A549 (cell line): ENCODE measurements at regions not wholly inside any gene's neighbourhood (a gene's known extent, or its start where the extent isn't known, plus 50 kb on each side); places are given as distances from the start of the nearest gene placed in this dataset.

Experiments
- ATAC-seq, 2 experiments: fragments of 200-7000 bp in 1 of 2; fragments of >200 bp in 1 of 2; cut with Nextera tagmentation in 1 of 2; cut with Tn5 transposase in 1 of 2; 3 replicates each; pipeline versions ENCODE4 v1.8.0 to v1.9.1; 2018 to 2020; ENCODE audit warnings: mild to moderate bottlenecking in 1 of 2, moderate library complexity in 1 of 2
- CTCF ChIA-PET: fragments of 300-600 bp; sonication (Branson Sonifier 250); formaldehyde crosslinking; extraction: SDS; loops from one replicate; lab custom pipeline; 2021; ENCODE audit warnings: antibody characterized with exemption, inconsistent platforms; lab: Yijun Ruan, JAX
- POLR2A ChIA-PET: fragments of 350-600 bp; formaldehyde crosslinking; extraction: SDS; loops from one replicate; lab custom pipeline; 2021; ENCODE audit warnings: antibody characterized with exemption, inconsistent platforms; lab: Yijun Ruan, JAX
- DNase-seq, 2 experiments: peaks; one replicate each; pipeline versions ENCODE4 v3.0.0 to v3.0.0-alpha.2; 2011 to 2016; ENCODE audit warnings: low read depth in 1 of 2, low spot score in 1 of 2
- FAIRE-seq: peaks from 2 replicates; lab custom pipeline; 2011; peaks lifted over from hg19 to GRCh38; lab: Jason Lieb, UNC
- H3K27ac ChIP-seq, 2 experiments: fragments of >200 bp; sonication (Bioruptor Twin); formaldehyde crosslinking; 3 replicates each; pipeline ENCODE4 v1.5.1; 2016 to 2017
- H3K4me1 ChIP-seq: fragments of >200 bp; sonication (Bioruptor Twin); formaldehyde crosslinking; 3 replicates; pipeline ENCODE4 v1.6.1; 2016
- H3K4me2 ChIP-seq: fragments of >200 bp; sonication (Bioruptor Twin); formaldehyde crosslinking; 3 replicates; pipeline ENCODE4 v1.6.1; 2016
- H3K4me3 ChIP-seq: fragments of >200 bp; sonication (Bioruptor Twin); formaldehyde crosslinking; 3 replicates; pipeline ENCODE4 v1.5.1; 2016
- H3K9me3 ChIP-seq: fragments of >200 bp; sonication (Bioruptor Twin); formaldehyde crosslinking; 3 replicates; pipeline ENCODE4 v1.6.1; 2016
- CHD4 ChIP-seq: fragments of 200-600 bp; sonication (generic); IDR thresholded peaks from 2 replicates; pipeline ENCODE4 v1.6.1; 2016; ENCODE audit warnings: antibody characterized with exemption, mild to moderate bottlenecking, borderline replicate concordance
- FOSL2 ChIP-seq, 2 experiments: fragments of 450-650 bp in 1 of 2; fragments of >200 bp in 1 of 2; sonication (Bioruptor Twin) in 1 of 2; formaldehyde crosslinking; IDR thresholded peaks; 2 replicates each; pipeline versions ENCODE4 v1.5.0 to v1.6.1; 2016 to 2020; ENCODE audit warnings: mild to moderate bottlenecking in 1 of 2, moderate library complexity in 1 of 2
- HDAC2 ChIP-seq: fragments of 200-600 bp; sonication (generic); IDR thresholded peaks from 2 replicates; pipeline ENCODE4 v1.6.1; 2016
- HEYL ChIP-seq: fragments of 250-450 bp; sonication (Bioruptor Pico); IDR thresholded peaks from 2 replicates; pipeline ENCODE4 v1.8.0; 2021; ENCODE audit warnings: mild to moderate bottlenecking, moderate library complexity
- HOXB13 ChIP-seq: fragments of 250-450 bp; sonication (Bioruptor Pico); IDR thresholded peaks from 2 replicates; pipeline ENCODE4 v1.5.0; 2020; ENCODE audit warnings: low read depth, mild to moderate bottlenecking, moderate library complexity
- JUN ChIP-seq, 2 experiments: fragments of >200 bp; sonication (Bioruptor Twin); formaldehyde crosslinking; IDR thresholded peaks; 2 replicates in 1 of 2; 3 replicates in 1 of 2; pipeline ENCODE4 v1.6.1; 2016 to 2017
- KDM1A ChIP-seq: fragments of 200-600 bp; sonication (generic); IDR thresholded peaks from 2 replicates; pipeline ENCODE4 v1.6.1; 2016; ENCODE audit warnings: low read depth, mild to moderate bottlenecking
- KDM5A ChIP-seq: fragments of 200-600 bp; sonication (generic); IDR thresholded peaks from 2 replicates; pipeline ENCODE4 v1.6.1; 2016; ENCODE audit warnings: antibody characterized with exemption, mild to moderate bottlenecking
- MYC ChIP-seq: IDR thresholded peaks from 2 replicates; pipeline ENCODE4 v1.6.1; 2012; ENCODE audit warnings: mild to moderate bottlenecking, inconsistent platforms, low read length, improper control_type of control experiment, borderline replicate concordance
- NFE2L2 ChIP-seq: fragments of 150-350 bp; conservative IDR thresholded peaks from 2 replicates; pipeline ENCODE4 v1.6.1; 2014; ENCODE audit warnings: low read length
- NR3C1 ChIP-seq: fragments of >200 bp; sonication (Bioruptor Twin); formaldehyde crosslinking; IDR thresholded peaks from 3 replicates; pipeline ENCODE4 v1.6.1; 2017
- RAD21 ChIP-seq, 2 experiments: fragments of >200 bp in 1 of 2; sonication (Bioruptor Twin) in 1 of 2; formaldehyde crosslinking in 1 of 2; IDR thresholded peaks in 1 of 2; conservative IDR thresholded peaks in 1 of 2; 2 replicates in 1 of 2; 3 replicates in 1 of 2; pipeline ENCODE4 v1.6.1; 2012 to 2018; ENCODE audit warnings: inconsistent platforms in 1 of 2
- SMC3 ChIP-seq: fragments of >200 bp; sonication (Bioruptor Twin); formaldehyde crosslinking; IDR thresholded peaks from 3 replicates; pipeline ENCODE4 v1.6.1; 2018; ENCODE audit warnings: inconsistent platforms
- ZSCAN20 ChIP-seq: fragments of 250-450 bp; sonication (Bioruptor Pico); IDR thresholded peaks from 2 replicates; pipeline ENCODE4 v1.8.0; 2022; ENCODE audit warnings: mild to moderate bottlenecking, moderate library complexity
- WGBS: methylation state at CpG from one replicate; pipeline ENCODE4 v1.1.6; 2017; ENCODE audit errors: missing lambda C conversion rate; 5-methylcytosine and 5-hydroxymethylcytosine counted together
- TF ChIP-seq, protein P1 (sequence below): fragments of 200-600 bp; sonication (generic); IDR thresholded peaks from 2 replicates; pipeline ENCODE4 v1.6.1; 2016; ENCODE audit warnings: antibody characterized with exemption, mild to moderate bottlenecking, moderate library complexity
- TF ChIP-seq, protein P2 (sequence below): IDR thresholded peaks from 2 replicates; pipeline ENCODE4 v1.6.1; 2012; ENCODE audit warnings: low read depth, borderline replicate concordance
- TF ChIP-seq, protein P3 (sequence below): fragments of >200 bp; sonication (Bioruptor Twin); formaldehyde crosslinking; IDR thresholded peaks from 3 replicates; pipeline ENCODE4 v1.5.1; 2016
- TF ChIP-seq, protein P4 (sequence below): IDR thresholded peaks from 2 replicates; pipeline ENCODE4 v1.6.1; 2012

GRCh38 chr18:77765468-77765867 lies 515.8 kb downstream of the GALR1 start:
- Histone ChIP-seq H3K27ac (no peak overlapping the region), H3K4me1 (no peaks in the 10 kb centered on the region), H3K4me2 (no peak overlapping the region), H3K4me3 (no peak overlapping the region), H3K9me3 (no peaks in the 10 kb centered on the region)
- peak; percentile 10 to 35 for DNase-seq
- TF ChIP-seq, protein P1, sequence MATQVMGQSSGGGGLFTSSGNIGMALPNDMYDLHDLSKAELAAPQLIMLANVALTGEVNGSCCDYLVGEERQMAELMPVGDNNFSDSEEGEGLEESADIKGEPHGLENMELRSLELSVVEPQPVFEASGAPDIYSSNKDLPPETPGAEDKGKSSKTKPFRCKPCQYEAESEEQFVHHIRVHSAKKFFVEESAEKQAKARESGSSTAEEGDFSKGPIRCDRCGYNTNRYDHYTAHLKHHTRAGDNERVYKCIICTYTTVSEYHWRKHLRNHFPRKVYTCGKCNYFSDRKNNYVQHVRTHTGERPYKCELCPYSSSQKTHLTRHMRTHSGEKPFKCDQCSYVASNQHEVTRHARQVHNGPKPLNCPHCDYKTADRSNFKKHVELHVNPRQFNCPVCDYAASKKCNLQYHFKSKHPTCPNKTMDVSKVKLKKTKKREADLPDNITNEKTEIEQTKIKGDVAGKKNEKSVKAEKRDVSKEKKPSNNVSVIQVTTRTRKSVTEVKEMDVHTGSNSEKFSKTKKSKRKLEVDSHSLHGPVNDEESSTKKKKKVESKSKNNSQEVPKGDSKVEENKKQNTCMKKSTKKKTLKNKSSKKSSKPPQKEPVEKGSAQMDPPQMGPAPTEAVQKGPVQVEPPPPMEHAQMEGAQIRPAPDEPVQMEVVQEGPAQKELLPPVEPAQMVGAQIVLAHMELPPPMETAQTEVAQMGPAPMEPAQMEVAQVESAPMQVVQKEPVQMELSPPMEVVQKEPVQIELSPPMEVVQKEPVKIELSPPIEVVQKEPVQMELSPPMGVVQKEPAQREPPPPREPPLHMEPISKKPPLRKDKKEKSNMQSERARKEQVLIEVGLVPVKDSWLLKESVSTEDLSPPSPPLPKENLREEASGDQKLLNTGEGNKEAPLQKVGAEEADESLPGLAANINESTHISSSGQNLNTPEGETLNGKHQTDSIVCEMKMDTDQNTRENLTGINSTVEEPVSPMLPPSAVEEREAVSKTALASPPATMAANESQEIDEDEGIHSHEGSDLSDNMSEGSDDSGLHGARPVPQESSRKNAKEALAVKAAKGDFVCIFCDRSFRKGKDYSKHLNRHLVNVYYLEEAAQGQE, result no peak
- TF ChIP-seq, protein P2, sequence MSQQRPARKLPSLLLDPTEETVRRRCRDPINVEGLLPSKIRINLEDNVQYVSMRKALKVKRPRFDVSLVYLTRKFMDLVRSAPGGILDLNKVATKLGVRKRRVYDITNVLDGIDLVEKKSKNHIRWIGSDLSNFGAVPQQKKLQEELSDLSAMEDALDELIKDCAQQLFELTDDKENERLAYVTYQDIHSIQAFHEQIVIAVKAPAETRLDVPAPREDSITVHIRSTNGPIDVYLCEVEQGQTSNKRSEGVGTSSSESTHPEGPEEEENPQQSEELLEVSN, result no peak
- TF ChIP-seq, protein P3, sequence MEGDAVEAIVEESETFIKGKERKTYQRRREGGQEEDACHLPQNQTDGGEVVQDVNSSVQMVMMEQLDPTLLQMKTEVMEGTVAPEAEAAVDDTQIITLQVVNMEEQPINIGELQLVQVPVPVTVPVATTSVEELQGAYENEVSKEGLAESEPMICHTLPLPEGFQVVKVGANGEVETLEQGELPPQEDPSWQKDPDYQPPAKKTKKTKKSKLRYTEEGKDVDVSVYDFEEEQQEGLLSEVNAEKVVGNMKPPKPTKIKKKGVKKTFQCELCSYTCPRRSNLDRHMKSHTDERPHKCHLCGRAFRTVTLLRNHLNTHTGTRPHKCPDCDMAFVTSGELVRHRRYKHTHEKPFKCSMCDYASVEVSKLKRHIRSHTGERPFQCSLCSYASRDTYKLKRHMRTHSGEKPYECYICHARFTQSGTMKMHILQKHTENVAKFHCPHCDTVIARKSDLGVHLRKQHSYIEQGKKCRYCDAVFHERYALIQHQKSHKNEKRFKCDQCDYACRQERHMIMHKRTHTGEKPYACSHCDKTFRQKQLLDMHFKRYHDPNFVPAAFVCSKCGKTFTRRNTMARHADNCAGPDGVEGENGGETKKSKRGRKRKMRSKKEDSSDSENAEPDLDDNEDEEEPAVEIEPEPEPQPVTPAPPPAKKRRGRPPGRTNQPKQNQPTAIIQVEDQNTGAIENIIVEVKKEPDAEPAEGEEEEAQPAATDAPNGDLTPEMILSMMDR, result peak; percentile 42
- TF ChIP-seq, protein P4, sequence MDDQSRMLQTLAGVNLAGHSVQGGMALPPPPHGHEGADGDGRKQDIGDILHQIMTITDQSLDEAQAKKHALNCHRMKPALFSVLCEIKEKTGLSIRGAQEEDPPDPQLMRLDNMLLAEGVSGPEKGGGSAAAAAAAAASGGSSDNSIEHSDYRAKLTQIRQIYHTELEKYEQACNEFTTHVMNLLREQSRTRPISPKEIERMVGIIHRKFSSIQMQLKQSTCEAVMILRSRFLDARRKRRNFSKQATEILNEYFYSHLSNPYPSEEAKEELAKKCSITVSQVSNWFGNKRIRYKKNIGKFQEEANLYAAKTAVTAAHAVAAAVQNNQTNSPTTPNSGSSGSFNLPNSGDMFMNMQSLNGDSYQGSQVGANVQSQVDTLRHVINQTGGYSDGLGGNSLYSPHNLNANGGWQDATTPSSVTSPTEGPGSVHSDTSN, result no peak
- TF ChIP-seq RAD21 (conservative IDR thresholded peaks at IDR 0.05 in 1 of 2, IDR thresholded peaks at IDR 0.05 in 1 of 2), result peak; percentile 61 to 66
- no peak for FAIRE-seq
- WGBS, result 2% methylated on average over 9 of the region's 9 CpGs
- peak; percentile 76 to 80; a peak in 4 of 6 replicates for ATAC-seq
- CTCF ChIA-PET, result interaction anchor here (0.8 to 1.0 kb wide), 2 partner anchors 12 to 1220 kb away, joined by 3 to 4 read pairs; no protein-coding TSS in a partner anchor
- POLR2A ChIA-PET, result no interaction called here

- no peak overlapping the region for H3K4me2 ChIP-seq
- no peaks in the 10 kb centered on the region for H3K9me3 ChIP-seq
- no peak for TF ChIP-seq HDAC2
- no peak for TF ChIP-seq HOXB13
- no peak for TF ChIP-seq NR3C1
- no peak for TF ChIP-seq FOSL2 (IDR thresholded peaks at IDR 0.05)
- TF ChIP-seq FOSL2 (CRISPR knock-in tag; IDR thresholded peaks at IDR 0.05), result no peak
- no peak for TF ChIP-seq NFE2L2
- no peak for TF ChIP-seq JUN (IDR thresholded peaks at IDR 0.05)
- no peak for TF ChIP-seq HEYL (CRISPR knock-in tag)
- CTCF ChIA-PET, result no interaction called here
- no peak overlapping the region for H3K4me3 ChIP-seq
- FAIRE-seq (no peak), ATAC-seq (no peak), DNase-seq (no peak)
- WGBS, result 40% methylated on average over 7 of the region's 9 CpGs
- H3K4me1 ChIP-seq, result no peaks in the 10 kb centered on the region
- POLR2A ChIA-PET, result no interaction called here
- no peak overlapping the region for H3K27ac ChIP-seq
Observed at GRCh38 chr18:77766421-77766820, 516.8 kb downstream of the GALR1 start.

DNA sequence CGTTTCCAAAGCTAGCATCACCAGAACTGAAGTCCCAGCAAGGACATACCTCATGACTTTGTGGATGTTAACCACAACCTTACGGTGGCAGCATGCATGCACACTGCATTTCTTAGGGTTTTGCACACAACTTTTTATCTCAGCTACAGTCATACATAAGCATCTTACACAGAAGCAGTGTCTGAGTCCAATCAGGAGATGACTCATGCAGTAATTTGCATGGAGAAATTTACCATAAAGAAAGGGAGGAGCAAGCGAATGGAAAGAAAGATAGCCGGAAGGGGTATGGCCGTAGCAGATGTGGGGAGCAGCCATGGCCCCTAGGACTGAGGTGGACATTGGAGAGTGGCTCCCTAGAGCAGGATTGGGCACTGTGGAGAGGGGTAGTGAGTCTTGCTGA lies 522.5 kb downstream of the GALR1 start:
- H3K4me1 ChIP-seq, result no peaks in the 10 kb centered on the region
- ChIA-PET CTCF (no interaction called here), POLR2A (no interaction called here)
- DNase-seq (no peak), ATAC-seq (no peak), FAIRE-seq (no peak)
- no peak overlapping the region for H3K4me2 ChIP-seq
- TF ChIP-seq FOSL2 (IDR thresholded peaks at IDR 0.05), result no peak
- no peak for TF ChIP-seq FOSL2 (CRISPR knock-in tag; IDR thresholded peaks at IDR 0.05)
- TF ChIP-seq HEYL (CRISPR knock-in tag), result no peak
- TF ChIP-seq, protein P4, result no peak
- no peak for TF ChIP-seq MYC
- TF ChIP-seq KDM5A, result no peak
- no peak for TF ChIP-seq KDM1A
- TF ChIP-seq CHD4, result no peak
- TF ChIP-seq SMC3, result no peak
- no peak for TF ChIP-seq ZSCAN20
- TF ChIP-seq, protein P1, result no peak
- 25% methylated on average over 5 of the region's 5 CpGs for WGBS
- H3K4me3 ChIP-seq, result no peak overlapping the region
- no peaks in the 10 kb centered on the region for H3K9me3 ChIP-seq
- no peak overlapping the region for H3K27ac ChIP-seq
